ENCODE measurements at regions not wholly inside any gene's neighbourhood (a gene's known extent, or its start where the extent isn't known, plus 50 kb on each side); places are given as distances from the start of the nearest gene placed in this dataset.
"Not testable (repeated sequence)": the region's sequence is repeated elsewhere in the genome, so short reads cannot be mapped to it uniquely, and the experiment has no call there.

DNA sequence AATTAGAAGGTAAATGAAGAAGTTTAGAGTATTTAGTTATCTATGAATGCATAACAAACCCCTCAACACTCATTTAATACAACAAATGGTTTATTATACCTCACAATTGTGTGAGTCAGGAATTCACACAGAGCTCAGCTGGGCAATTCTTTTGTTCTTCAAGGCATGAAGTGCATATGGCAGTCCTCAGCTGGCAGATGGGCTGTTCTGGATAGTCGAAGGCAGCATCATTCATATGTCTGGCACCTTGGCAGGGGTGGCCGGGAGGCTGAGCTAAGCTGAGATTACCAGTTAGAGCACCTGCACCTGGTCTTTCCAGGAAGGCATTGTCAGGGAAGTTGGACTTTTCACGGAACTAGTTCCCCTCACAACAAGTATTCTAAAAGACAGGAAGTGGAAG is 286.2 kb upstream of the DUSP10 start:
- no peak for DNase-seq

DNA sequence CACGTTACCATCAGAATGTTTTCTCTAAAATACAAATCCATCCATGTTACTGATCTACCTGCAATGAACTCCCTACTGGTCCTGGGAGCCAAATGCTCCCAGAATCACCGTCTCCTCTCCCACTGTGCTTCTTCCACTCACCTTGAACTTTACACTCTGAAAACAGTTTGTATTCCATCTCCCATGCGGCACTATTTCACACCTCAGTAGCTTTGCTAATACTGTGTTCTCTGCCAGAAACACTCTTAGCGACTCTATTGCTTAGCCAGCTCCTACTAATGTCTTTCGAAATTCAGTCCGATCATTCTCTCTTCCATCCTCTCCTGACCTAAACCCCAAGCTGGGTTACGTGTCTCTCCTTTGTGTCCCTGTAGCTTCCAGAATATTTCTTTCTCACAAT is 284.4 kb upstream of the DUSP10 start:
- DNase-seq: no peak

DNA sequence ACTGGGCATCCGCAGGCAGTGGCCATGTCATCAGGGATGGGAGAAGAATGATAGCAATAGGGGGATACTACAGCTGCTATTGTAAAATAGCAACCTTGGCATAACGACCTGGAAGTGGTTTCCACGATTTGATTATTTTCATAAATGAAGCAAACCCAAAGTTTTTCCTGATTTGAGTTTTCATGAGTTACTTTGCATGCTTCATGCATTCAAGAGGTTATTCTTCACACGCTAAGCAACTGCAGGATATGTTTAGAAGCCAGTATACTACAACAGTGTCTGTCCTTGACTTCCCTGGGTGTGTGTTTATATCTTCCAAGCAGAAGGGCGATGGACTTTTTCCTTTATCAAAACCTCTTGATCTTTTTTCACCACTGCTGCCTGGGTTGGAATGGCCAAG is 281.1 kb upstream of the DUSP10 start:
- DNase-seq: no peak

DNA sequence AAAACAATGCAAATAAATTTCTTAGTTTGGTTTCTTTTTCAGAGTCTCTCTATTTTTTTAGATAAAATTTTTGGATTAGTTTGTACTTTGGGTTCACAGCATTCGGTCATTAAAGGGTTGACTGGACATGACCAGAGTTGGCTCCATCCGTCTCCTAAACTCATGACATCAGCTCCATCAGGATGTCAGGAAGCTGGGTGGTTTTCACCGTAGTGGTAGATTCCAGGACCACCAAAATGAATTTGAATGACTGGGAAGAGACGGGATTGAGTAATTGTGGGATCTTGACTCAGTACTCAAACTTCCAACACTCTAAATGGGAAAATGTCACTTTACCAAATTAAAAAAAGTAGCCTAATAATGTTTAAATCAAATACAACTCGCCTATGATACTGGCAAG is 279.2 kb upstream of the DUSP10 start:
- no peak for DNase-seq

DNA sequence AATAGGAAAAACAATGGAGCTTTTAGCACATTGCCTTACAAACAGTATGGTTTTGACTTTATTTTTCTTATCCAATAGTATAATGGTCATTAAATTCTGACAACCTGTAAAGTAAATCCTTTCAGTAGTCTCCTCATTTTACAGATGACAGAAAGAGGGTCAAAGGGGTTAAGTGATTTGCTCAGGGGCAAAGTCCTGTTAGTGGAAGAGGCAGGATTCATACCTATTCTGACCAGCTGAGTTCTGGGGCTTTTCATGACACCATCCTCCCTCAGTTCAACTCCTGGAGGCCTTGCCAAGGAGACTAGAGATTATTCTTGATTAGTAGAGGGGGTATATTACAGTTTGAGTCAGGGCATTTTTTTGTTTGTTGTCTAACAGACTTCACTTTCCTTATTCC is 278.7 kb upstream of the DUSP10 start:
- DNase-seq: no peak

DNA sequence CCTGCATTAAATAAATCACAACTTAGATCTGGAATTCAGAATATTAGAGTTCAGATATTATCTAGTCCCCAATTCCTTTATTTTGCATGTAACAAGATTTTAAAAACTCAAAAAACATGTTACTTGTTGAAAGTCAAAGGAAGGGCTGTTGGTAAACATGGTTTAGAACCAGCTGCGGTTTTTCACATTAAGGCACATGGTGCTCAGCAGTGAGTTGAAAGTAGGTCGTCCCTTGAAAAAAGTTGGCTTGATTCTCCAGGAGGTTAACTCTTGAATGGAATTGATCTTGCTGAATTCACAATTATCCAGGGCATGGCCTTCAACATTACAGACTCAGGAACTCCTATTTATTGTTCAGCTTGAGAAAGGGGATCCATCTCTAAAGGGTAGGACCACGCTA is 277.1 kb upstream of the DUSP10 start:
- no peak for DNase-seq

DNA sequence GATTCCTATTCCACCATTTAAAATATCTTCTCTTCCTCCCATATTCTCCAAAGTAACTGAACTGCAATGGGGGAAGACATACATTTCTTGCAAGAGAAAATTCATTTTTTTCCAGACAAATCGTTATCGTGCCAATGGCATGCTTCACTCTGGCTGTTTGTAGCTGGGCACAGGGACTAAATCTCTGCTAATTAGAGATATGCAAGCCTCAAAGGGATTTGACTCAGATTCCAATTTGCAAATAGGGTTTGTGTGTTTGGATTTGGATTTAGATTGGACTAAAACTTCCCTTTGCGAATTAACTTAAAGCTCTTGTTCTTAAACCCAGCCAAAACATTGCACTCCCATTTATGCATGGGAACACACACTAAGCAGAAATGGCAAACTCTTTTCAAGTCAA is 276.2 kb upstream of the DUSP10 start:
- no peak for DNase-seq

DNA sequence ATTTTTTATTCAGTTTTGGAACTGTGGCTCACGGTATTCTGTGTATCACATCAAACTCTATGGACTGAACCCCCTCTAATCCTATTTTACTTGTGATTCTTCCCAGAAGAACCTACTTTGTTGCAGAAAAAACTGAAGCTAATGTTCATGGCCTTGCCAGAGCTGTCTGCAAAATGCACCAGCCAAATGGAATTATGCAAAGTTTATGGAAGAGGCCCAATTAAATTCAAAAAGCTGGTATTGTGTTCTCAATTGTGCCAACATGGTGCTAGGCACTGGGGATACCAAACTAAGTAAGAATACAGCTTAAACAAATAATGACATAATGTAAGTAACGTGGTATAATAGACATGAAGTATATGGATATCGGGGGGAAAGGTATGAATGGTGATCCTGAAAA is 273.8 kb upstream of the DUSP10 start:
- DNase-seq: no peak

DNA sequence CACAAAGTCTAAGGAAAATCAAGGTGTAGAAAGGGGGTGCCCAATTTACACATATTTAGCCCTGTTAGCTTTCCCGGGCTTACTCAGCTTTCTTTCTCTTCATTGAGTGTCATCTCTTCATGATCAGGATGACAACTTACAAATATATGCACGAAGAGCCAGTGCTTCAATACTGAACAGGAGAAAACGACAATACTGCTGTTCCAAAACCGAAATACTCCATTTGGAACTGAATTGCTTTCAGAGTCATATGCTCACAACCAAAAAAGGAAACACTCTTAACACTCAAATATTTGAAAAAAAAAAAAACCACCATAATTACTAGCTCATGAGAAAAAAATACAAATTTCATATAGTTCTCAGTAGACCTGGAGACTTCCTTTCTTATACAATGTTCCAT is 272.1 kb upstream of the DUSP10 start:
- no peak for DNase-seq

DNA sequence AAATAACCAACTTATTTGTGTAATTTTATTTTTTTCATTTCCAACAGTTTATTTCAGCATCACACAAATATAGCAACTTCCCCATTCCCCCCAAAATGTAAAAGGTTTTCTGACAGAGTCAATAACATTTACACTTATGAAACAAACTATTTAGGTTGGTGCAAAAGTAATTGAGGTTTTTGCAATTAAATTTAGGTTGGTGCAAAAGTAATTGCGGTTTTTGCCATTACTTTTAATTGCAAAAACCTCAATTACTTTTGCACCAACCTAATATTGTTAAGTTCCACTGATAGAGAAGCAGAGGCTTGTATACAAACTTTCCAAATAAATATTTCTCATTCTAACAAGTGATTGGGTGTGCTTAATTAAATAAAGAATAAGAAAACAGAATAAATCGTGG is 270.9 kb upstream of the DUSP10 start:
- DNase-seq: no peak

DNA sequence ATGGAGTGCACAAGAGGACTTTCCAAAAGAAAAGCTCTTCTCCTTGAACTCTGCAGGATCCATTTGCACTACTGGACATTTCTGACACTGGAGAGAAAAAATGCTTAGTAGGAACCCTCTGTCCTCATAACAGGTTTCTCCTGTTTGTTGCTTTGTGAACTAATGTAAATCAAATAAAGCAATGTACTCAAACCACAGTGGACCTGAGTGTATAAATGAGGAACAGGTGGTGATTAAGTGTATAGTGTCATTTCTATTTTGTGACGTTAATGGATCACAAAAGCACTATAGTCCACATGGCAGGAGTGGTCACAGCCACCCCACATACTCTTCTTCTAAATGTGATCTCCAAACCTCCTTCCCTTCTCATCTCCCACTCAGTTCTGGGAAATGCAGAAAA is 268.4 kb upstream of the DUSP10 start:
- DNase-seq: no peak

DNA sequence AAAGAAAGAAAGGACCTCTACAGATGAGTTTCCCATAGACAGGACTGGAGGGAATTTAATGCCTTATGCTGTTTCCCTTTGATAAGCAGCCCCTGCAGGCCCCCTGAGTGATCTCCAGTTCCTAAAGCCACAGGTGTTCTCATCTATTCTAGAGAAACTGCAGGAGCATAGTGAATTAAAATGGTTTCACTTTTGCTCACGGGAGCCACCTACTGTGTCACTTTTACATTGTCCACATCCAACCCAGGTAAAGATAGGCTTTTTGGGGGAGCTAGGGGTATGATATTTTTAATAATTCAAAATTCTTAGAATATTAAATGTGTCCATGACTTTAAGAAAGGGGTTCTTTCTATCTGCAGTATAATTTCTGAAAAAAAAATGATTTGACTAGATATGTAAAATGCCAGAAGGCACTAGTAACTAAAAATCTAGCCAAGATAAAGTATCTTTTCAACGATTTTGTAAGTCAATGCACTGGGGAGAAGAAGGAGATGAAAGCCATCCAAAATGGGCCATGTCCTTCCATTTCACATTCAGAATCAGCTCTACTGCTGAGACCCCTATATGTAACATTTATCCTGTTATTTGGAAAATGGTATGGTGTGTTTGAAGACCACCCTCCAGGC is 267.3 kb upstream of the DUSP10 start:
- DNase-seq: peak; percentile 17

DNA sequence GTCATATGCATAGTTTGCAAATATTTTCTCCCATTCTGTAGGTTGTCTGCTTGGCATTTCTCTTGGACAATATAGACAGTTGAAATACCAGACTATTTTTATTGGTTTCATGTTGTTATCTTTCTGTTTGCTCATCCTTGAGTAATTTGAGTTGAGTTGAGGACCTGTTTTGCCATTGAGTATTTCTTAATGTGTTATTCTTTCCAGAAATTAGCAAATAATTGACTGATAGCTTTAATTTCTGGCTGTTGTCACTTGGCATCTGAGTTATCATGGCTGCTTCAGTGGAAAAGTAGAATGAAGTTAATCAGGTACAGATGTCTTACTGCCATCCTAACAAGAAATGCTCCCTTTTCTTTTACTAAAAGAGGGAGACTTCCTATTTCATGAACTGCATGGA is 264.8 kb upstream of the DUSP10 start:
- no peak for DNase-seq

DNA sequence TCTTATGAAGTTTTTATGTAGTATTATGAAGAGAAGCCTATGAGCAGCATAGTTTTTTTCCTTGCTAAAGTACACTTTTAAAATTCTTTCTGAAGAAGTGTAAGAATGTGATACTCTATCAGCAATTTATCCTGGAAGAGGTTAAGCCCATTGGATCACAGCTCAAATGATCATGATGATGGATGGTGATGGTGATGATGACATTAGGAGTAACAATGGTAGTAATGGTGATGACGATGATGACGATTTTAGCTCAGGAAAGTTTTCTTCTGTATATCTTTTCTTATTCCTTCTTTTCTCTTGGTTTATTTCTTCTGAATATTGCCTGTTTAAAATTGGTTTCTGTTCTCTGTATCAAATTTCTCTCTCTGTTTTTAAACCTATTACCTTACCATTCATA is 262.9 kb upstream of the DUSP10 start:
- no peak for DNase-seq

DNA sequence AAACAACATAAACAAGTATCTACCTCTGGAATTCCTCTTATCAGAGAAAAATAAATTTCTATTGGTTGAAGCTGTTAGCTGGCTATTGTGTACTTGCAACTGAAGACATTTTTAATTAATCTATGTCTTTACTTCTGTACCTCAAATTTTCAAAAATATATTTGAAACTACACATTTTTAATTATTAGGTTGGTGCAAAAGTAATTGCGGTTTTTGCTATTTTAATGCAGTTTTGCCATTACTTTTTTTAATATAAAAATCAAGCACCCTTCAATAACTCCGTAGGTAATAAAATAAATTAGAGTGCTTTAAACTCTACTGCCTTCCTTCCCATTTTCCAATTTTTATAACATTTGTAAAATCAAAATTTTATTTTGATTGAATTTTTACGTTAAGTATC is 262.1 kb upstream of the DUSP10 start:
- DNase-seq: no peak

DNA sequence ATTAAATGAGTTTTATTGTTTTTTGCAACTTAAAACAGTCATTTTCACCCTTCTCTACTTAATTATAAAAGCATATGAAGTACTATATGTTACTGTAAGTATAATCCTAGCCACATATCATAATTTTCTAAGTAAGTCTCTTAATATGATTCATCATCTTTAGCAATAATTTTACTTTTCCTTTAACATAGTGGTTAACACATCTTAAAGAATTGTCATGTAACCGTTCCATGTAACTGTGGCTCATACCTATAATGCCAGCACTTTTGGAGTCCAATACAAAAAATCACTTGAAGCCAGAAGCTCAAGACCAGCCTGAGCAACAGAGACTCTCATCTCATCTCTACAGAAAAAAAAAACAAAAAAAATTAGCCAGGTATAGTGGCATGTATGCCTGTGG is 260.6 kb upstream of the DUSP10 start:
- no peak for DNase-seq

DNA sequence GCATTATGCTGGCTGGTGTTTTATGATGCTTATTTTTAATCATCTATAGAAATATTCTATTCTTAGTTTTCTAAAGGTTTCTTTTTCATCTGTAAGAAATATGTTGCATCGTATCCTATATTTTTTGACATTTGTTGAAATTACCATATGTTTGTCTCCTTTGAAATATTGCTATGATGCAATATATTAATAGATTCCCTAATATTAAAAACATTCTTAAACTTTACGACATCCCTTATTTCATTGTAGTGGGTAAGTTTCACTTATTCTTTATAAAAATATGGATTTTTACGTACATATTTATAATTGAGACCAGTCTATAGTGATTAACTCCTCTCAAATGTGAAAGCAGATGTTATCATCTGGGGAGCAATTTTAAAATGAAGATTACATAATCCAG is 258.2 kb upstream of the DUSP10 start:
- no peak for DNase-seq

DNA sequence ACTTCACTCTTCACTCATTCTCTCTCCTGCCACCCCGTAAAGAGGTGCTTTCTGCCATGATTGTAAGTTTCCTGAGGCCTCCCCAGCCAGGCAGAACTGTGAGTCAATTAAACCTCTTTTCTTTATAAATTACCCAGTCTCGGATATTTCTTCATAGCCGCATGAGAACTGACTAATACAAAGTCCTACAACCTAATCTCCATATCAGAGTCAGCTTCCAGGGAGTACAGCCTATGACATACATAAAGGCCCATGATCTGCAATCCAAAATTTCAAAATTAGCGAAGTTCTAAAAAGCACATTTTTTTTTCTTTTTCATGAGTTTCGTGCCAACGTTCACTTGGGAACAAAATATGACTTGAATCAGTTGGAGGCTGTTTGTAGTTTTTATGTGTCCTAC is 256.9 kb upstream of the DUSP10 start:
- DNase-seq: no peak

DNA sequence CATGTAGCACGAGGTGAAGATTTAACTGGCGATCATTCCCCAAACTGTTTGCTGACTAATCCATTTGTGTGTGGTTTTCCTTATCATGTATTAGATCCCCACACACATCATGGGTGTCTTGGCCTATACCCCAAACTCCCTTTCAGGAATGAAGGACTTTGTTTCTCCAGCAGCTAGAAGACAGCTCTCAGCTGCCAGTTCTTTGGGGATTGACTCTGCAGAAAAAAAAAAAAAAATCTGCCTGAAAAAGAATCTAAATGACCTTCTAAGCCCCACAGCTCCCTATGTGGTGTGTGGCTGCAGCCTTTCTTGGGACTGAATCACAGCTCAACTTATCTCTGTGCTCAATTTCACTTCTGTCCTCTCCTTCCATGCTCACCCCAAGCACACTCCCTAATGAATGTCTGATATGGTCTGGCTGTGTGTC is 256.3 kb upstream of the DUSP10 start:
- DNase-seq: no peak

DNA sequence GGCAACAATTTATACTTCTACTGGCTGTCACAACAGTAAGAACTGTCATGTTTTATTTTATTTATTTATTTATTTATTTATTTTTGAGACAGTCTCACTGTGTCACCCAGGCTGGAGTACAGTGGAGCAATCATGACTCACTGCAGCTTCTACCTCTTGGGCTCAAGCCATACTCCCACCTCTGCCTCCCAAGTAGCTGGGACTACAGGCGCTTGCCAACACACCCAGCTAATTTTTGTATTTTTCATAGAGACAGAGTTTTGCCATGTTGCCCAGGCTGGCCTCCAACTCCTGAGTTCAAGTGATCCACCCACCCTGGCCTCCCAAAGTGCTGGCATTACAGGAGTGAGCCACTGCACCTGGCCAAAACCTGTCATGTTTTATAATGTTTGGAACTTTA is 255.1 kb upstream of the DUSP10 start:
- not testable (repeated sequence) for DNase-seq

DNA sequence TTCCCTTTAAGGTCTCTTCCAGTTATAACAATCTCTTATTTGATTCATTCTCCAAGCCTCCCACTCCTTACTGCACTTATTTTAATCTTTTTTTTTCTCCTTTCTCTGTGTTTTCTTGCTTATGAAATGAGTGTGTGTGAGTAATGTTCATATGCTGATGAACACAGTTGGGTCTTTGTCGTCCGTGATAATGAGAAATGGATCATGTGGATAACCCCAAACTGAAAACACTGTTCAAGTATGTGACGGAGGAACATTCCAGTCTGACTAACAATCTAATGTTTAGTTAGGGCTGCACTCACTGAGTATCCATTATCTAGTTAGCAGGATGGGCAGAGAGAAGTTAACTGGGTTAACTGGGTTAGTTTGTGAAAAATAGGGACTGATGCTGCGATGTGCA is 253.1 kb upstream of the DUSP10 start:
- DNase-seq: no peak

DNA sequence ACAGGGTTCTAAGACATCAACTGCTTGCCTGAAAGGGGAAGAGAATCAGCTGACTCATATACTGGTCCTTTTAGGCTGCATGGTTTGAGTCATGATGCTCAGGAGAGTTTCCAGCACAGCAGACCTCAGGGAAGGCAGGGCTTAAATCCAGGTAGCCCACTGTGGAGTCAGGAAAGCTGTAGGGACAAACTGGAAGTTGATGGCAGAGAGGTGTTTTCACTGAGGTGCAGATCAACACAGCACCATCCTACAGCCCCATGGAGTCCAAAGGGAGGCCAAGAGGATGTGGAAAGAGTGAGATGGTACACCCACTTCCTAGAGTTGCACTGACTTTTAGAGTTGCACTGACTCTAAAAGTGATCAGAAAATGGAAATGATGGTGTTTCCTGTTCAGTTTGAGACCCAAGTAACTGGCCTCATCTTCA is 252.4 kb upstream of the DUSP10 start:
- no peak for DNase-seq

DNA sequence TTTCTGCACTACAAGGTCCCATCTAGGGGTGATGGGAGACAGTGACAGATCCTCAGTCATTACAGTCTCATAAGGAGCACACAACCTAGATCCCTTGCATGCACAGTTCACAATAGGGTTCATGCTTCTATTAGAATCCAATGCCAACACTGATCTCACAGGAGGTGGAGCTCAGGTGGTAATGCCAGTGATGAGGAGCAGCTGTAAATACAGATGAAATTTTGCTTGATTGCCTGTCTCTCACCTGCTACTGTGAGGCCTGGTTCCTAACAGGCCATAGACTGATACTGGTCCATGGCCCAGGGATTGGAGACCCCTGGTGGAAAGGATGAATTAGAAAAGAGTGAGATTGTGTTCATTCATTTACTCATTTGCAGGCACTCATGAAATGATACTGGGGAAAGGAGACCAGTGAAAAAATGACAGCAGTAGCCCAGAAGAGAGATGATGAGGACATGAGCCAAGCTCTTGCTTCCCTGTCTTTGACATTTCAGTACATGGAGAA is 251.6 kb upstream of the DUSP10 start:
- DNase-seq: no peak

DNA sequence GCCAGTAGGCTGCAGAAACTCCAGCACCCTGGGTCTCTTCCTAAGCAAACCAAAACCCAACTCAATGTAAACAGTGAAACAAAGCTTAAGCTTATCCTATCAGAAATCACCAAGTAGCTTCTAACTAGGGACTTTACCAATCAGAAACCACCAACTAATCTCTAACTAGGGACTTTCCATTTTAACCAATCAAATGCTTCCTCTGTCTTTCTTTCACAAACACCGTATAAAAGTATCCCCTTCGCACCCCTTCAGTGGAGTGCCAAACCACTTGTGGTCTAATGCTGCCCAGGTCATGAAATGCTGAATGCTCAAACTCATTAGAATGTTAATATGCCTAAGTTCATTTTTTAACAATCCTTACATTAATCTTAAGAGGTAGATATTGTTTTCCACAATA is 250.5 kb upstream of the DUSP10 start:
- DNase-seq: no peak

DNA sequence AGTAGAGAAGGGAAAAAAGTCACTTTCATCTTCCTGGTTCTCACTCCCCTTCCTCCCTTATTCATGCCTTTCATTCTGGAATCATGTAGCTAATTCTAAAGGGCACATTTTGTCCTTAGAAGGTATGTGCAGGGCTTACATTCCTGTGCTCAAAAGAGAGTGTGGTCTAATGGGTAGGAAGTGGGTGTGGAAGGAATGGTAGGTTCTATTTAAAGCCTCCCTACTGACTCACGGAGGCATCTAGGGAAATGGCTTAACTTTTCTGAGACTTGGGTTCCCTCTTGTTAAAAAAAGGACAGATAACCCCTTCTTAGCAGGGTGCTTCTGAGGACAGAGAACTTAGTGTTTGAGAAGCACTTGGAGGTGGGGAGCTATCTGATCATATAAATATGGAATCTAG is 249.3 kb upstream of the DUSP10 start:
- DNase-seq: no peak

DNA sequence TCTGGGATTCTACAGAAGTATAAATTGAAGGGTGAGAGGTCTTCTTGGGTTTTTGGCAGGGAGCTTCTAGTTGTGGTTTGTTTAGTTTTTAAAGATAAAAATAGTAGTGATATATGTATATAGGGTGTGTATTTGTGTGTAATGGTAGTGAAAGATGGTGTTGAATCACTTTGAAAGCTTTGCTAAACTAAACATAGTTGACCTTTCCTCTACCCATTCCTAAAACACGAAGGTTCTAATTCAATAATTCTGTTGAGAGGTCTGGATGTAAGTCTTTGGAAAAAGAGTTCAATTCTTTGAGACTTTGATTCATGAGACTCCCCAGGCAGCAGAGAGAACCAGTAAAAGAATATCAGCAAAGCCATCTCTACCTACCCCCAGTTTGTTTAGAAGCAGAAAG is 247.9 kb upstream of the DUSP10 start:
- no peak for DNase-seq

Data from activated CD8-positive, alpha-beta memory T cell treated with anti-CD3 and anti-CD28 coated beads, Interleukin-2, amount 50 U/mL, for 4 hours (primary cell).